Activated CD8-positive, alpha-beta T cell treated with anti-CD3 and anti-CD28 coated beads for 36 hours (primary cell): ENCODE measurements at regions not wholly inside any gene's neighbourhood (a gene's known extent, or its start where the extent isn't known, plus 50 kb on each side); places are given as distances from the start of the nearest gene placed in this dataset.

Experiments used
- ATAC-seq: fragments of 200-7000 bp; cut with Tn5 transposase; one replicate; pipeline ENCODE4 v1.10.0; 2021; ENCODE audit warnings: mild to moderate bottlenecking, moderate library complexity
- CTCF ChIA-PET: fragments of 350-600 bp; sonication (Branson Sonifier 250); formaldehyde crosslinking; loops from one replicate; lab custom pipeline; 2021; ENCODE audit warnings: antibody characterized with exemption; lab: Charles Lee
- POLR2A ChIA-PET: fragments of 350-600 bp; sonication (Branson Sonifier 250); formaldehyde crosslinking; loops from one replicate; lab custom pipeline; 2021; ENCODE audit warnings: antibody characterized with exemption; lab: Charles Lee
- DNase-seq: peaks from one replicate; pipeline ENCODE4 v3.0.0-alpha.2; 2020
- H3K27ac Mint-ChIP-seq: one replicate; pipeline ENCODE4 v1.8.0; 2021; ENCODE audit warnings: mild to moderate bottlenecking, mixed read lengths
- H3K27me3 Mint-ChIP-seq: one replicate; pipeline ENCODE4 v1.8.0; 2021; ENCODE audit warnings: mixed read lengths
- H3K36me3 Mint-ChIP-seq: one replicate; pipeline ENCODE4 v1.8.0; 2021; ENCODE audit warnings: low read depth, mixed read lengths
- H3K4me1 Mint-ChIP-seq: one replicate; pipeline ENCODE4 v1.8.0; 2021; ENCODE audit warnings: low read depth, mixed read lengths
- H3K4me3 Mint-ChIP-seq: one replicate; pipeline ENCODE4 v1.8.0; 2021; ENCODE audit warnings: mild to moderate bottlenecking, moderate library complexity, mixed read lengths
- H3K9me3 Mint-ChIP-seq: one replicate; pipeline ENCODE4 v1.8.0; 2021; ENCODE audit warnings: mixed read lengths
- CTCF ChIP-seq: fragments of 200-600 bp; IDR thresholded peaks from one replicate; pipeline ENCODE4 v1.8.0; 2022; ENCODE audit warnings: antibody characterized with exemption, mild to moderate bottlenecking
- intact Hi-C: fragments of 100-400 bp; cut with micrococcal nuclease; formaldehyde crosslinking; loops from one replicate; pipeline ENCODE4 v1.10.0; 2022

GRCh38 chr14:98766818-98767217, 505.2 kb downstream of the BCL11B start:
- Mint-ChIP-seq H3K4me3 (no peak overlapping the region), H3K4me1 (no peaks in the 10 kb centered on the region), H3K9me3 (peaks cover 12% of the 10 kb centered on the region), H3K36me3 (no peaks in the 10 kb centered on the region), H3K27ac (no peak overlapping the region), H3K27me3 (no peaks in the 10 kb centered on the region)
- intact Hi-C loops = no loop called here
- CTCF ChIA-PET = interaction anchor here (1.1 to 1.4 kb wide), 2 partner anchors 10 to 43 kb away, joined by 3 read pairs; no protein-coding TSS in a partner anchor
- ATAC-seq = no peak
- no peak for TF ChIP-seq CTCF
- POLR2A ChIA-PET = no interaction called here
- DNase-seq = no peak

GRCh38 chr14:98769326-98769725, 502.7 kb downstream of the BCL11B start:
- ChIA-PET POLR2A (no interaction called here), CTCF (no interaction called here)
- TF ChIP-seq CTCF = no peak
- H3K9me3 Mint-ChIP-seq = peaks cover 2% of the 10 kb centered on the region
- ATAC-seq = no peak
- H3K27ac Mint-ChIP-seq = no peak overlapping the region
- no peak for DNase-seq
- no peaks in the 10 kb centered on the region for H3K27me3 Mint-ChIP-seq
- no peaks in the 10 kb centered on the region for H3K4me1 Mint-ChIP-seq
- H3K4me3 Mint-ChIP-seq = no peak overlapping the region
- intact Hi-C loops = no loop called here
- no peaks in the 10 kb centered on the region for H3K36me3 Mint-ChIP-seq

GRCh38 chr14:98770151-98770550, 501.8 kb downstream of the BCL11B start:
- Mint-ChIP-seq H3K36me3 (no peaks in the 10 kb centered on the region), H3K9me3 (no peaks in the 10 kb centered on the region), H3K27ac (no peak overlapping the region), H3K27me3 (no peaks in the 10 kb centered on the region), H3K4me3 (no peak overlapping the region), H3K4me1 (no peaks in the 10 kb centered on the region)
- DNase-seq (no peak), ATAC-seq (no peak)
- CTCF ChIA-PET = no interaction called here
- intact Hi-C loops = no loop called here
- TF ChIP-seq CTCF = no peak
- POLR2A ChIA-PET = no interaction called here

GRCh38 chr14:98773814-98774213, 498.2 kb downstream of the BCL11B start:
- no peak overlapping the region for H3K4me3 Mint-ChIP-seq
- H3K36me3 Mint-ChIP-seq = no peaks in the 10 kb centered on the region
- ChIA-PET POLR2A (no interaction called here), CTCF (no interaction called here)
- no peaks in the 10 kb centered on the region for H3K4me1 Mint-ChIP-seq
- TF ChIP-seq CTCF = no peak
- DNase-seq (no peak), ATAC-seq (no peak)
- no peaks in the 10 kb centered on the region for H3K27me3 Mint-ChIP-seq
- no peaks in the 10 kb centered on the region for H3K9me3 Mint-ChIP-seq
- H3K27ac Mint-ChIP-seq = no peak overlapping the region
- intact Hi-C loops = no loop called here

- ChIA-PET POLR2A (no interaction called here), CTCF (no interaction called here)
- H3K9me3 Mint-ChIP-seq = no peaks in the 10 kb centered on the region
- DNase-seq (no peak), ATAC-seq (no peak)
- no peak for TF ChIP-seq CTCF
- H3K27ac Mint-ChIP-seq = no peak overlapping the region
- H3K27me3 Mint-ChIP-seq = no peaks in the 10 kb centered on the region
- no peaks in the 10 kb centered on the region for H3K4me1 Mint-ChIP-seq
- no peak overlapping the region for H3K4me3 Mint-ChIP-seq
- intact Hi-C loops = no loop called here
- no peaks in the 10 kb centered on the region for H3K36me3 Mint-ChIP-seq
These were observed 496.1 kb downstream of the BCL11B start for GRCh38 chr14:98775892-98776291.
